Right forelimb (tissue), 1 donor: ENCODE measurements at regions not wholly inside any gene's neighbourhood (a gene's known extent, or its start where the extent isn't known, plus 50 kb on each side); places are given as distances from the start of the nearest gene placed in this dataset.
"Not testable (repeated sequence)": the region's sequence is repeated elsewhere in the genome, so short reads cannot be mapped to it uniquely, and the experiment has no call there.

ENCODE experiments used
- DNase-seq: peaks from one replicate; pipeline ENCODE4 v3.0.0-alpha.2; 2018

DNA sequence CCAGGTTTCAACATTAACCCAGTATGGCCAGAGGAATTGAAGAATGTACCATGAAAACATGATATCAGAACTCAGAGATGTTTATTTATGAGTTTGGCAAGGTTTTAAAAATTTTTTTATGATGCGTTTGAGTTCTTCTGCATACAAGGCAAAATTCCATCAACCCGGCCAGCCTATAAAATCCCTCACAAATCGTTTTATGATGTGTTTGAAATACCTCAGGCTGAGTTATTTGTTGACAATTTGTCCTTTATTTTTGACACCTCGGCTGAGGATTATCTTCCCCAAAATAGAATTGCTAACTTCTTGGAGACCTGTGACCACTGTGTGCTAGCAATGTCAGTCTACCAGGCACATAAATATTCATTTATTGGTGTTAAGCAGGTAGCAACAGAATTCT, 91.9 kb upstream of the SLC24A3 start:
- no peak for DNase-seq

DNA sequence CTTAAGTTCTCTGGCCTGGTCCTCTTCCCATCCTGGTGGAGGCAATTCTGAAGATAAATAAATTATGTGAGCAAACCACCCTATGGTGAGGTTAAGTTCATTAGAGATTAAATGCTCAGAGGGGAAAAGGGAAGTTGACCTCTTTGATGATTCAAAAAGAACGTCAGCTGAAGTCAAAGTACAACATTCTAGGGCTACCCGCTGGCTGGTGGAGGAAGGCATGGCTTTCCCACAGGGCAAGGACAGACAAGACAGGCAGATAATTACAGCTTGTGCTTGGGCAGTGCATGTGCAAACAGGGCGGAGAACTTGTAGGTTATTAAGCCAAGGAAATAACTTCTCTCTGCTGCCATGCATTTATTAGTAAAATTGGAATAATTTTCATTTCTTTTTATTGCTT, 91.0 kb upstream of the SLC24A3 start:
- no peak for DNase-seq

DNA sequence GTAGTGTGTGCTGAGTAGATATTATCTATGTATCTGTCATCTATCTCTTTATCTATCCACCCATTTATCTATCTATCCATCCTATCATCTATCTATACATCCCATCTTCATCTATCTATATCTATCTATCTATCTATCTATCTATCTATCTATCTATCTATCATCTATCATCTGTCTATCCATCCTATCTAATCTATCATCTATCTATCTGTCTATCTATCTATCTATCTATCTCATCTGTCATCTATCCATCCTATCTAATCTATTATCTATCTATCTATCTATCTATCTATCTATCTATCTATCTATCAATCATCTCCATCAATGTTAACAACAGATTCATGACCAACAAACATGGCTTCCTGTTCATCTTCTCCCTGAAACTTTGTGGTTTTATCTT, 90.5 kb upstream of the SLC24A3 start:
- DNase-seq, result no peak

DNA sequence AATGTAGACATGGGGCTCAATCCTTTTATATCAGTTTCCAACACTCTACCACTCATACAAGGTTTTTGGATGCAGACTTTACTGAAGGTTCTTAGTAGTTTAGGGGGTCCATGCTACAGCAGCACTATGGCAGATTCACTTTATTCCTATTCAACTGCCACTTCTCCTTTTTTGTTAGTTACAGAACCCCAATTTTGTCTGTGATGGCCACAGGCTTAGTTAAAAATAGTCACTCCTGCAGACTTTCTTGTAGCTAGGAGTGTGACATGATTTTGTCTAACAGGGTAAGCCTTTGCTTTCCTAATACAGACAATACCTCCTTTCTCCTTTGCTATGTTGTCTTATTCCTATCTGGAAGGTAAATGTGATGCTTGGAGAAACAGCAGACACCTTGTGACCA, 90.0 kb upstream of the SLC24A3 start:
- no peak for DNase-seq

DNA sequence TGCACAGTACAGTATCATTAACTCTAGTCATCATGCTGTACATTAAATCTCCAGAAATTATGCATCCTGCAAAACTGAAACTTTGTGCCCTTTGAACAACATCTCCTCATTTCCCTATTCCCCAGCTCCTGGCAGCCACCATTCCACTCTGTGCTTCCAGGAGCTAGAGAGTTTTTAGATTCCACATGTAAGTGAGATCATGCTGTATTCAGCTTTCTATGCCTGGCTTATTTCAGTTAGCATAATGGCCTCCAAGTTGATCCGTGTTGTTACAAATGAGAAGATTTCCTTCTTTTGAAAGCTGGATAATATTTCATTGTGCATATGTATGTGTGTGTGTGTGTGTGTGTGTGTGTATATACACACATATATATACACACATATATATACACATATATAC, 86.9 kb upstream of the SLC24A3 start:
- DNase-seq, result no peak

DNA sequence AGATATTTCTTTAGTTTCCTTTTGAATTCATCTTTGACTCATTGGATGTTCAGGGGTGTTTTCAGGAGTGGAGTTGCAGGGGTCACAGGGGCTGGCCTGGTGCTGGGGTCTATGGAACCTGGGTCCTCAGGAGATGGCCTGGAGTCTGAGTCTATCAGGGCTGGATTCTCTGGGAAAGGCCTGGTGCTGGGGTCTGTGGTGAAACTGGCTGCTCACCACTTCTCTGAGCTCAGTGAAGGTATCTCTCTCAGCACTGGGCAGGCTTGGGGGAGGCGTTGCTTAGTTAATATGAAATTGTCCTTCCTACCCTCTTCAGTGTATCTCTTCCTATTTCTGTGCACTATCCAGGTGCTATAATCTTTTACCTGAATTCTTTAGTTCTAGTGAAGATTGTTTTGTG, 83.1 kb upstream of the SLC24A3 start:
- no peak for DNase-seq

DNA sequence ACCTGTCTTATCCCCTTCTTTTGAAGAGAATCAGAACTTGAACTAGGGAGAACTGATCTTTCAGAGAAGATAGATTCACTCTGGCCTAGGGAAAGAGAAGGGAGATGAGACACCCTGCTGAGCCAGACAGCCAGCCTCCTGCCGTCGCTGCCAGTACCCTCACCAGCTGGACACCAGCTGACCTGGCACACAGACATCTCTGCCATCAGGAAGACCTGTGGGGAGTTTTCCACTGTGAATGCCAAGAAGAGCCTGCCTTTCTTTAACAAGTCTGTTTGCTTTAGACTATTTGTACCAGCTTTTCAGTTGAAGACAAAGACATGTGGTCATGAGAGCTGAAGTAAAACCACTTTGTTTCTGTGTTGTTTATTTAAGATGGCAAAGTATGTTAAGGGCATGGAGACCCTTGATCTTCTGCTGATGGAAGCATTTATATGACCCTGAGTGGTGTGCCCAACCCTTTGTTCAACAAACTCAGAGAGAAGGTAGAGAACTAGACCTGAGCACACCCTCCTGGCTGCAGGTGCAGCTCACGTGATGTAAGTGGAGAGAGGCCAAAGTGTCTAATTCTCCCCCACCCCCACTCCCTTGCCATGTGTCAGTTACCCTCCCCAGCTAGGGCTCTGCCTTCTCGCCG, 82.3 kb upstream of the SLC24A3 start:
- no peak for DNase-seq

DNA sequence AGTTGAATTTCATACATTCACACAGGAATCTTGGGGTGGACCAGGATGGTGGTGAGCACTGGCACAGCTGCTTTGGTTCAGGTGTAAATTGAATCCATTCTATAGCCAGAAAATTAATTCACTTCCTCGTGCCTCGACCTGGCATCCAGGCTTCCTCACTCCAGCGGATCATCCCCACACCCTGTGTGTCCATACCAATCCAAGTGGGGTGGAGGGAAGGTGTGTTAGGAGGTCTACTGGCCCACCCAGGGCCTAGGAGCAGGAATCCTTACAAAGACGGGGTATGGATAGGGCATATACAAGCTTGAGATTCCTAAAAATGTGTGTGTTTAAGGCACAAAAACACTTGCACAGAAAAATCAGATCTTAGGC, 81.8 kb upstream of the SLC24A3 start:
- DNase-seq, result no peak

DNA sequence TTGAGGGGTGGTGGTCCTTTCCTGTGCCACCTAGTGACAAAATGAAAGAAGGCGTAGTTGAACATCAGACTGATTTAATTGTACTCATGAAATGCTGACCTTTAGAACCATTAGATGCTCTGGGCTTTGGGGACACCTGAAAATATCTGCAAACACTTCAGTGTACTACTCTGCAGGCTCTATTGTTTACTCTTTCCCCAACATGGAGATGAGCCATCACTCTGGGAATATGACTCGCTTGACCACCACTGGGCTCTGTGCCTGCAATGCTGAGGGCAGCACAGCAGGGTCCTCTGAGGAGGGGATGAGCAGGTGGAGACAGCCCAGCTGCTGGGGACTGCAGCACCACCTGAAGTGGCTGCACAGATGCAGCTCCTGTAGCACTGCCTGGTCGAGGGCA, 74.8 kb upstream of the SLC24A3 start:
- DNase-seq, result no peak

DNA sequence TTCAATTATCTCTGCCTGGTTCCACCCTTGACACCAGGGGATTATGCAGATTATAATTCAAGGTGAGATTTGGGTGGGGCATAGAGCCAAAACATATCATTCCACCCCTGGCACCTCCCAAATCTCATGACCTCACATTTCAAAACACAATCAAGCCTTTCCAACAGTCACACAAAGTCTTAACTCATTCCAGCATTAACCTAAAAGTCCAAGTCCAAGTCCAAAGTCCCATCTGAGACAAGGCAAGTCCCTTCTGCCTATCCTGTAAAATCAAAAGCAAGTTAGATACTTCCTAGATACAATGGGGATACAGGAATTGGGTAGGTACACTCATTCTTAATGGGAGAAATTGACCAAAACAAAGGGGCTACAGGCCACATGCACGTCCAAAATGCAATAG, 73.7 kb upstream of the SLC24A3 start:
- DNase-seq, result no peak

DNA sequence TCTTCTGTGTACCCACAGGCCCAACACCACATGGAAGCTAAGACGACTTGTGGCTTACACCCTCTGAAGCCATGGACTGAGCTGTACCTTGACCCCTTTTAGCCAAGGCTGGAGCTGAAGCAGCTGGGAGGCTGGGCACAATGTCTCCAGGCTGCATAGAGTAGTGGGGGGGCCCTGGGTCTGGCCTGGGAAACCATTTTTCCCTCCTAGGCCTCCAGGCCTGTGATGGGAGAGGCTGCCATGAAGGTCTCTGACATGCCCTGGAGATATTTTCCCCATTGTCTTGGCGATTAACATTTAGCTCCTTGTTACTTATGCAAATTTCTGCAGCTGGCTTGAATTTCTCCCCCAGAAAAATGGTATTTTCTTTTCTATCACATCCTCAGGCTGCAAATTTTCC, 72.9 kb upstream of the SLC24A3 start:
- not testable (repeated sequence) for DNase-seq

DNA sequence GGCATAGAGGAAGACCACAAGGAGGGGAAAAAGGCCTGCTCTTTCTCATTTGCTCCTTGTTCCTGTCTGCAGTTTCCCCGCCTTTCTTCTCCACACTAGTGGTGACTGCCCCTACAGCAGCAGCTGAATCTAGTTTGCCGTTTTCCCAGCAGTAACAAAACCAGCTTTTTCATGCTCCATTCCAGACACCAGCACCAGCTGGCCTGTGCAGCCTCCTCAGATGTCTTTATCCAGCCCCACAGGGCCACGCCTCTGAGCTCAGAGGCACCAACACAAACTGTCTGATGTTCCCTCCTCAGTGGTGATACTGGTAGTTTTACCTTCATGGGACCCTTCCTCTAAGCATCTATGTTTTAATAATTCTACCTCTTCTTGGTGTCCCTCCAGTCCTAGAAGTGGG, 70.4 kb upstream of the SLC24A3 start:
- no peak for DNase-seq

DNA sequence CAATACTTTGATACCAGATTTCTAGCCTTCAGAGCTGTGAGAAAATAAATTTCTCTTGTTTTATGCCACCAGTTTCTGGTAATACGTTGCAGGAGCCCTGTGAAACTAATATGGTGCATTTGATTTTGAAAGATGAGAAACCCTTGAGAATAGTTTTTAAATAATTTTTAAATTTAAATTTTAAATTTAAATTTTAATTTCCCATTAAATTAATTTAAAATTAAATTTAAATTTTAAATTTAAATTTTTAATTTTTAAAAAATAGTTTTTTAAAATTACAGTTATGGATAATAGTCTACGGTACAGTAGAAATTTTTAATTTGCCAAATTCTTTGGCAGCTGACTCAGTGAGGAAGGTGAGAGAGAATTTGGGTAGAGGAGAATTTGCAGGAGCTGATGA, 68.6 kb upstream of the SLC24A3 start:
- no peak for DNase-seq

DNA sequence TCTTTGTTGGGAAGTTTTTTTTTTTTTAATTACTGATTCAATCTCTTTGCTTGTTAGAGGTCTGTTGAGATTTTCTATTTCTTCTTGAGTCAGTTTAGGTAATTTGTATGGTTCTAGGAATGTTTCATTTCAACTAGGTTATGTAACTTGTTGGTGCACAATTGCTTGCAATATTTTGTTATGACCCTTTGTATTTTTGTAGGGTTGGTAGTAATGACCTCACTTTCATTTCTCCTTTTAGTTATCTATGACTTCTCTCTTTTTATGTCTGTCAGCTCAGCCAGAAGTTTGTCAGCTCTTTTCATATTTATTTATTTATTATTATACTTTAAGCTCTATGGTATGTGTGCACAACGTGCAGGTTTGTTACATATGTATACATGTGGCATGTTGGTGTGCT, 51.1 kb upstream of the SLC24A3 start:
- no peak for DNase-seq
